ENCODE measurements at regions not wholly inside any gene's neighbourhood (a gene's known extent, or its start where the extent isn't known, plus 50 kb on each side); places are given as distances from the start of the nearest gene placed in this dataset.

DNA sequence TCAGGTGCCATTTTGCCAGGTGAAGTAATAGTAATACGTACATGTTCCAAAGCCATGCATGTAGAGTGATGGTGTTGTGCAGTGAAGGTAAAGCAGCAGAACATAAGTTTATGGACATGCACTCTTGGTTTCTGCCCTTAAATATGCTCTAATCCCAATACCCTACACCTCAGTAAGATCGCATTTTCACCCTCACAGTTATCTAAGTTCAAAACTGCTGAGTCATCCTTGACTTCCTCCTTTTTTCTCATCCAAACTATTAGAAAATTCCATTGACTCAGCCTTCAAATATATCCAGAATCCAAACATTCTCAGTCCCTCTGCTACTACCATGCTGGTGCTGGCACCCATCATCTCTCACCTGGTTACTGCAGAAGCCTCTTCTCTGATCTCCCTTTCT lies 652.9 kb upstream of the IGFBP7 start:
- CTCF ChIA-PET = no interaction called here
- no peaks in the 10 kb centered on the region for H3K9me3 ChIP-seq
- H3K27me3 Mint-ChIP-seq (ENCODE audit: insufficient read depth, unreplicated experiment) = no peaks in the 10 kb centered on the region
- POLR2A ChIA-PET = no interaction called here
- H3K27ac Mint-ChIP-seq (ENCODE audit: unreplicated experiment) = no peak overlapping the region
- H3K4me3 Mint-ChIP-seq (ENCODE audit: unreplicated experiment) = no peak overlapping the region
- no peak for DNase-seq
- no peaks in the 10 kb centered on the region for H3K36me3 Mint-ChIP-seq (ENCODE audit: insufficient read depth, unreplicated experiment)
- H3K9me3 Mint-ChIP-seq (ENCODE audit: unreplicated experiment) = no peaks in the 10 kb centered on the region
- H3K4me1 Mint-ChIP-seq (ENCODE audit: low read depth, unreplicated experiment) = no peaks in the 10 kb centered on the region
- no peaks in the 10 kb centered on the region for H3K4me1 ChIP-seq
- H3K27me3 ChIP-seq (replicated peaks; ENCODE audit: control insufficient read depth, insufficient read depth, low read length) = no peaks in the 10 kb centered on the region
- no peak overlapping the region for H3K4me3 ChIP-seq (ENCODE audit: low read depth, low read length)
- H3K36me3 ChIP-seq (ENCODE audit: control insufficient read depth, insufficient read depth, low read length) = no peaks in the 10 kb centered on the region
- intact Hi-C loops (cut with micrococcal nuclease; ENCODE audit: unreplicated experiment) = no loop called here
- TF ChIP-seq, protein P1, sequence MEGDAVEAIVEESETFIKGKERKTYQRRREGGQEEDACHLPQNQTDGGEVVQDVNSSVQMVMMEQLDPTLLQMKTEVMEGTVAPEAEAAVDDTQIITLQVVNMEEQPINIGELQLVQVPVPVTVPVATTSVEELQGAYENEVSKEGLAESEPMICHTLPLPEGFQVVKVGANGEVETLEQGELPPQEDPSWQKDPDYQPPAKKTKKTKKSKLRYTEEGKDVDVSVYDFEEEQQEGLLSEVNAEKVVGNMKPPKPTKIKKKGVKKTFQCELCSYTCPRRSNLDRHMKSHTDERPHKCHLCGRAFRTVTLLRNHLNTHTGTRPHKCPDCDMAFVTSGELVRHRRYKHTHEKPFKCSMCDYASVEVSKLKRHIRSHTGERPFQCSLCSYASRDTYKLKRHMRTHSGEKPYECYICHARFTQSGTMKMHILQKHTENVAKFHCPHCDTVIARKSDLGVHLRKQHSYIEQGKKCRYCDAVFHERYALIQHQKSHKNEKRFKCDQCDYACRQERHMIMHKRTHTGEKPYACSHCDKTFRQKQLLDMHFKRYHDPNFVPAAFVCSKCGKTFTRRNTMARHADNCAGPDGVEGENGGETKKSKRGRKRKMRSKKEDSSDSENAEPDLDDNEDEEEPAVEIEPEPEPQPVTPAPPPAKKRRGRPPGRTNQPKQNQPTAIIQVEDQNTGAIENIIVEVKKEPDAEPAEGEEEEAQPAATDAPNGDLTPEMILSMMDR (IDR thresholded peaks at IDR 0.05; ENCODE audit: insufficient read depth in 1 of 2, low read depth in 1 of 2, low read length in 1 of 2, severe bottlenecking in 1 of 2, unreplicated experiment in 1 of 2) = no peak
- BruUV-seq (replicated peaks) = no TSS peak

DNA sequence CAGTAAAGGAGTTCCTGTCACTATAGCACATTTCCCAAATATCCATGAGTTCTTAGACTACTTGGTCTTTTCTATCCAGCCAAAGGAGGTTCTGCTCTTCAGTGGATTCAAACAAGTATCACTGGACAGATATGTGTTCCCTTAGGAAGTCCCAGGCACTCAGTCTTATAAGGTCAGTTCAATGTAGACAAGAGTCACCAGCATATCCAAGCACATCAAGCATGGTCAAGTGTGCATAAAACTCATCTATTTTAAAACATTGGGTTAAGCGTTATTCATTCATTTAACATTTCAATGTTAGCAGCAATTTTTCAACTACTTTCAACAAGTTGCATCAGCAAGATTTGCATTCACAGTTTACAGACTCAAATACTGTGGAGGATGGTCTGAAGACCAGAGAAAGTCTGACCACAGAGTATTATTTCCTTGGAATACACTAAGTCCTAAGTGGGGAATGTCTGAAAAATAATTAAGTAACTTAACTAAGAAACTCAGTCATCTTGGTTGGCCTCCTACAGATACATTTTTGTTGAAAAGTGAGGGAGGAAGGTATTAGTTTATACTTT lies 630.5 kb upstream of the IGFBP7 start:
- Histone ChIP-seq H3K36me3 (ENCODE audit: control insufficient read depth, insufficient read depth, low read length) (no peaks in the 10 kb centered on the region), H3K4me1 (no peaks in the 10 kb centered on the region), H3K4me3 (ENCODE audit: low read depth, low read length) (no peak overlapping the region), H3K9me3 (no peaks in the 10 kb centered on the region), H3K27me3 (replicated peaks; ENCODE audit: control insufficient read depth, insufficient read depth, low read length) (no peaks in the 10 kb centered on the region)
- POLR2A ChIA-PET = no interaction called here
- intact Hi-C loops (cut with micrococcal nuclease; ENCODE audit: unreplicated experiment) = no loop called here
- Mint-ChIP-seq H3K4me1 (ENCODE audit: low read depth, unreplicated experiment) (no peaks in the 10 kb centered on the region), H3K9me3 (ENCODE audit: unreplicated experiment) (peaks cover 9% of the 10 kb centered on the region), H3K27me3 (ENCODE audit: insufficient read depth, unreplicated experiment) (no peaks in the 10 kb centered on the region), H3K36me3 (ENCODE audit: insufficient read depth, unreplicated experiment) (no peaks in the 10 kb centered on the region), H3K4me3 (ENCODE audit: unreplicated experiment) (no peak overlapping the region), H3K27ac (ENCODE audit: unreplicated experiment) (no peak overlapping the region)
- no peak for DNase-seq
- CTCF ChIA-PET = no interaction called here
- TF ChIP-seq, protein P1 (IDR thresholded peaks at IDR 0.05; ENCODE audit: insufficient read depth in 1 of 2, low read depth in 1 of 2, low read length in 1 of 2, severe bottlenecking in 1 of 2, unreplicated experiment in 1 of 2) = no peak
- no TSS peak for BruUV-seq (replicated peaks)

GRCh38 chr4:57736781-57737180 lies 626.6 kb upstream of the IGFBP7 start:
- Mint-ChIP-seq H3K27me3 (ENCODE audit: insufficient read depth, unreplicated experiment) (no peaks in the 10 kb centered on the region), H3K9me3 (ENCODE audit: unreplicated experiment) (no peaks in the 10 kb centered on the region), H3K27ac (ENCODE audit: unreplicated experiment) (no peak overlapping the region), H3K4me1 (ENCODE audit: low read depth, unreplicated experiment) (no peaks in the 10 kb centered on the region), H3K36me3 (ENCODE audit: insufficient read depth, unreplicated experiment) (no peaks in the 10 kb centered on the region), H3K4me3 (ENCODE audit: unreplicated experiment) (no peak overlapping the region)
- no peak overlapping the region for H3K4me3 ChIP-seq (ENCODE audit: low read depth, low read length)
- ChIA-PET CTCF (no interaction called here), POLR2A (no interaction called here)
- H3K9me3 ChIP-seq = no peaks in the 10 kb centered on the region
- no TSS peak for BruUV-seq (replicated peaks)
- no peaks in the 10 kb centered on the region for H3K36me3 ChIP-seq (ENCODE audit: control insufficient read depth, insufficient read depth, low read length)
- intact Hi-C loops (cut with micrococcal nuclease; ENCODE audit: unreplicated experiment) = loop anchor here (1.0 kb wide), 1 partner anchor 36 kb away; no protein-coding TSS in a partner anchor
- H3K4me1 ChIP-seq = no peaks in the 10 kb centered on the region
- TF ChIP-seq, protein P1 (IDR thresholded peaks at IDR 0.05; ENCODE audit: insufficient read depth in 1 of 2, low read depth in 1 of 2, low read length in 1 of 2, severe bottlenecking in 1 of 2, unreplicated experiment in 1 of 2) = no peak
- DNase-seq = no peak
- H3K27me3 ChIP-seq (replicated peaks; ENCODE audit: control insufficient read depth, insufficient read depth, low read length) = no peaks in the 10 kb centered on the region

Data from Caco-2 (cell line).